HG03280 (cell line): ENCODE measurements at regions not wholly inside any gene's neighbourhood (a gene's known extent, or its start where the extent isn't known, plus 50 kb on each side); places are given as distances from the start of the nearest gene placed in this dataset.
"Not testable (repeated sequence)": the region's sequence is repeated elsewhere in the genome, so short reads cannot be mapped to it uniquely, and the experiment has no call there.

Experiments
- ATAC-seq: cut with Tn5 transposase; IDR thresholded peaks from one replicate; pipeline ENCODE4 v1.9.1; 2021; ENCODE audit warnings: mild to moderate bottlenecking, moderate library complexity; ENCODE audit not compliant: unreplicated experiment

DNA sequence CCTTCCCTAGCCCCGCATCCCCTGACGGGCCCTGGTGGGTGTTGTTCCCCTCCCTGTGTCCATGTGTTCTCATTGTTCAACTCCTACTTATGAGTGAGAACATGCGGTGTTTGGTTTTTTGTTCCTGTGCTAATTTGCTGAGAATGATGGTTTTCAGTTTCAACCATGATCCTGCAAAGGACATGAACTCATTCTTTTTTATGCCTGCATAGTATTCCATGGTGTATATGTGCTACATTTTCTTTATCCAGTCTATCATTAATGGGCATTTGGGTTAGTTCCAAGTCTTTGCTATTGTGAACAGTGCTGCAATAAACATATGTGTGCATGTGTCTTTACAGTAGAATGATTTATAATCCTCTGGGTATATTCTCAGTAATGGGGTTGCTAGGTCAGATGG, 65.7 kb upstream of the DCD start:
- ATAC-seq = not testable (repeated sequence)

DNA sequence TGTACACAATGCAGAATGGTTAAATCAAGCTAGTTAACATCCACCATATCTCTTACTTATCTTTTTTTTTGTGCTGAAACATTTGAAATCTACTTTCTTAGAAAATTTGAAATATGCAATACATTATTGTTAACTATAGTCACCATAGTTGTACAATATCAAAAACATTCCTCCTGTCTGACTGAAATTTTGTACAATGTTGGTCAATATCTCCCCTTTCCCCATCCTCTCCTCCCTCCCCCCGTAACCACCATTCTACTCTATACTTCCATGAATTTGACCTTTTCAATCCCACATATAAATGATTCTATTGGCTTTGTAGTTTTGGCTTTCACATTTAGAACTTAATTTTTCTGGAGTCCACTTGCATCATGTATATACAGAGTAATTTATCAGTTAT, 63.5 kb upstream of the DCD start:
- no peak for ATAC-seq

DNA sequence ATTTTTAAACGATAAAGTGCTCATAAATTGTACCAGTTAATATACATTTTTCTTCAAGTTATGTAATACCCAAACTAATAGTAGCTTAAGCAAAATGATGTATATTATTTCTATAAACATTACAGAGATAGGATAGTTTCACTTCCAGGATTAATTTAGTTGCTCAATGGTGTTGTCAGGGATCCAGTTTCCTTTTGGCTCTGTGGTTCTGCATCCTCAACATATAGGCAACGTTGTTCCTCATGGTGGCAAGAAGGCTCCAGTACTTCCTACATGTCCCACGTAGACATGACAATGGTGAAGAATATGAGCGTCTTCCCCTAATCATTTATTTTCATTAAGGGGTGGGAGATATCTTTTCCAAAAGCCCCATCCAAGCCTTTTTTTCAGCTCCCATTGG, 60.7 kb upstream of the DCD start:
- no peak for ATAC-seq

DNA sequence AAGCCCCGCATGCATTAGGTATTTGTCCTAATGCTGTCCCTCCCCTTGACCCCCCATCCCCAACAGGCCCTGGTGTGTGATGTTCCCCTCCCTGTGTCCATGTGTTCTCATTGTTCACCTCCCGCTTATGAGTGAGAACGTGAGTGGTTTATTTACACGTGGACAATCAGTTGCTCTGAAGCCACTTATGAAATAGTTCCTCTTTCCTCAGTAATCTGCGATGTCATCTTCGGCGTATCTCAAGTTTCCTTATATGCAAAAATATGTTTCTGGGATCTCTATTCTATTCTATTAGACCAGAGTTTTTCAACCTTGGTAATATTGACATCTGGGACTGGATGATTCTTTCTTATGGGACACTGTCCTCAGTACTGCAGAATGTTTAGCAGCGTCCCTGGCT, 56.0 kb upstream of the DCD start:
- no peak for ATAC-seq

DNA sequence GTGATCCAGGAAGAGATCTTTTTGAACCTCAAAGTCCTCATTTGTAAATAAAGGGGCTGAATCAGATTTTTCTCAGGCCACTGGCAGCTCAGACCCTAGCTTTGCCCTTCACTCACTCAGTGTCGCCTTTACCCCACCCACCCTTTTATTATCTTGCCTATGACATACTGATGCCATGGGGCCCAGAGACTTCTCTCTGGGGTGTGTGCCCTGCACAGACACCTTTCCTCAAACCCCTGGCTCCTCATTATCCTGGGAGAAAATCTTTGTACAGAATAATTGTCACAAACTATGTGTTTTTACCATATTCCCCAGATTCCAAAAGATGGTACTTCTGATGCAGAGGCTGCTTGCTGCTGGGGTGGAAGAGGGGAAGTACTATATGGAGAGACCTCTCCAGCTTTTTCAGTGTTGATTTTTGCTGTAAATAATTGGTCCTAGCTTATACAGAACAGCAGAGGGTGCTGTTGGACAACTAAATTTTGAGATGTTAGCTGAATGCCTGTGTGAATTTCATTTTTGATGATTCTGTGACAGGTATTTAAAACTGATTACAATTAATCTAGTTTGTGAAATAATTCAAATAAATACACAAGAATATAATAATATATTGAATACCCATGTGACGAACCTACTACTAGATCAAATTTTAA, 53.9 kb upstream of the DCD start:
- ATAC-seq = no peak

DNA sequence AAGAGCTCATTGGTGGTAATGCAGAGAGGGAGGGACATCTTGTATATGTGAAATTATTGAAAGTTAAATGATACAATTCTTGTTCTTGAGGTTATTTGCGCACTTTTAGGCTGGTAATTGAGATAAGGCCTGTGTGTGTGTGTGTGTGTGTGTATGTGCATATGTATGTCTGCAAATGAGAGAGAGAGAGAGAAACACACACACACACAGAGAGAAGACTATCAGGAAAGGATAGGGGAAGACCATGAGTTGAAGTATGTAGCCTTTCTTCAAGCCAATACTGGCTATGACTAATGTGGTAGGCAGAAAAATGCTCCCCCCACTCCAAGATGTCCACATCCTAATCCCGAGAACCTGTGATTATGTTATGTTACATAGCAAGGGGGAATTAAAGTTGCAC, 52.7 kb upstream of the DCD start:
- ATAC-seq = no peak

DNA sequence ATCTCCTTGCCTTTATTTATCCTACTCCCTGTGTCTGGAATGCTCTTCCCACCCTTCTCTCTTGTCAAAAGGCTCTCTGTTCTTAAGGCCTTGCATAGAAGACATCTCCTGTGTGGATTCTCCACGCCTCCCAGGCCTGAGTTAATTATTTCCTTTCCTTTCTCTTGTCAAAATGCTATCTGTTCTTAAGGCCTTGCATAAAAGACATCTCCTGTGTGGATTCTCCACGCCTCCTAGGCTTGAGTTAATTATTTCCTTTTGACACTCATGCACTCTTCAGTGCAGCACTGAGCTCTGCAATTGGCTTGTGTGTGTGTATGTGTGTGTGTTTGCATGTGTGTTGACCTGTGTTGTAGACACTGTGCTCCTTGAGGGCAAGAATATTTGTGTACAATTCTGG, 52.1 kb upstream of the DCD start:
- no peak for ATAC-seq
